ENCODE measurements at regions not wholly inside any gene's neighbourhood (a gene's known extent, or its start where the extent isn't known, plus 50 kb on each side); places are given as distances from the start of the nearest gene placed in this dataset.
A peak's percentile ranks its signal among the peaks of the same experiment; 100 is the strongest.

GRCh38 chr6:82701341-82701740 is 337.7 kb downstream of the TPBG start (continued):
- TF ChIP-seq, protein P1, sequence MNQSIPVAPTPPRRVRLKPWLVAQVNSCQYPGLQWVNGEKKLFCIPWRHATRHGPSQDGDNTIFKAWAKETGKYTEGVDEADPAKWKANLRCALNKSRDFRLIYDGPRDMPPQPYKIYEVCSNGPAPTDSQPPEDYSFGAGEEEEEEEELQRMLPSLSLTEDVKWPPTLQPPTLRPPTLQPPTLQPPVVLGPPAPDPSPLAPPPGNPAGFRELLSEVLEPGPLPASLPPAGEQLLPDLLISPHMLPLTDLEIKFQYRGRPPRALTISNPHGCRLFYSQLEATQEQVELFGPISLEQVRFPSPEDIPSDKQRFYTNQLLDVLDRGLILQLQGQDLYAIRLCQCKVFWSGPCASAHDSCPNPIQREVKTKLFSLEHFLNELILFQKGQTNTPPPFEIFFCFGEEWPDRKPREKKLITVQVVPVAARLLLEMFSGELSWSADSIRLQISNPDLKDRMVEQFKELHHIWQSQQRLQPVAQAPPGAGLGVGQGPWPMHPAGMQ (IDR thresholded peaks at IDR 0.05; ENCODE audit: borderline replicate concordance) = no peak
- no peak for TF ChIP-seq SMC3 (IDR thresholded peaks at IDR 0.05; ENCODE audit: borderline replicate concordance, low read length)
- TF ChIP-seq, protein P2, sequence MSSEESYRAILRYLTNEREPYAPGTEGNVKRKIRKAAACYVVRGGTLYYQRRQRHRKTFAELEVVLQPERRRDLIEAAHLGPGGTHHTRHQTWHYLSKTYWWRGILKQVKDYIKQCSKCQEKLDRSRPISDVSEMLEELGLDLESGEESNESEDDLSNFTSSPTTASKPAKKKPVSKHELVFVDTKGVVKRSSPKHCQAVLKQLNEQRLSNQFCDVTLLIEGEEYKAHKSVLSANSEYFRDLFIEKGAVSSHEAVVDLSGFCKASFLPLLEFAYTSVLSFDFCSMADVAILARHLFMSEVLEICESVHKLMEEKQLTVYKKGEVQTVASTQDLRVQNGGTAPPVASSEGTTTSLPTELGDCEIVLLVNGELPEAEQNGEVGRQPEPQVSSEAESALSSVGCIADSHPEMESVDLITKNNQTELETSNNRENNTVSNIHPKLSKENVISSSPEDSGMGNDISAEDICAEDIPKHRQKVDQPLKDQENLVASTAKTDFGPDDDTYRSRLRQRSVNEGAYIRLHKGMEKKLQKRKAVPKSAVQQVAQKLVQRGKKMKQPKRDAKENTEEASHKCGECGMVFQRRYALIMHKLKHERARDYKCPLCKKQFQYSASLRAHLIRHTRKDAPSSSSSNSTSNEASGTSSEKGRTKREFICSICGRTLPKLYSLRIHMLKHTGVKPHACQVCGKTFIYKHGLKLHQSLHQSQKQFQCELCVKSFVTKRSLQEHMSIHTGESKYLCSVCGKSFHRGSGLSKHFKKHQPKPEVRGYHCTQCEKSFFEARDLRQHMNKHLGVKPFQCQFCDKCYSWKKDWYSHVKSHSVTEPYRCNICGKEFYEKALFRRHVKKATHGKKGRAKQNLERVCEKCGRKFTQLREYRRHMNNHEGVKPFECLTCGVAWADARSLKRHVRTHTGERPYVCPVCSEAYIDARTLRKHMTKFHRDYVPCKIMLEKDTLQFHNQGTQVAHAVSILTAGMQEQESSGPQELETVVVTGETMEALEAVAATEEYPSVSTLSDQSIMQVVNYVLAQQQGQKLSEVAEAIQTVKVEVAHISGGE (CRISPR knock-in tag; IDR thresholded peaks at IDR 0.05) = no peak

GRCh38 chr6:82702574-82702973 is 339.0 kb downstream of the TPBG start:
- RAD21 ChIA-PET (ENCODE audit: unreplicated experiment) = no interaction called here
- DNase-seq (ENCODE audit: low read depth, low spot score) (no peak), FAIRE-seq (no peak), ATAC-seq (no peak)
- in situ Hi-C loops (cut with MboI) = no loop called here
- no peaks in the 10 kb centered on the region for H3K79me2 ChIP-seq (ENCODE audit: control insufficient read depth, insufficient read depth, low read length)
- CTCF ChIA-PET = interaction anchor here (0.7 kb wide), 1 partner anchor 10 kb away, joined by 3 read pairs; no protein-coding TSS in a partner anchor
- H3K27ac ChIP-seq (ENCODE audit: control insufficient read depth, insufficient read depth) = no peak overlapping the region
- no peak overlapping the region for H3K4me3 ChIP-seq
- intact Hi-C loops (cut with micrococcal nuclease; ENCODE audit: unreplicated experiment) = no loop called here
- H3K27me3 ChIP-seq (replicated peaks in 1 of 2; ENCODE audit: control insufficient read depth in 2 of 2, insufficient read depth in 2 of 2, low read length in 1 of 2) = no peaks in the 10 kb centered on the region
- H4K20me1 ChIP-seq (ENCODE audit: control insufficient read depth, insufficient read depth) = no peaks in the 10 kb centered on the region
- no TSS peak for BruUV-seq (replicated peaks)
- POLR2A ChIA-PET = no interaction called here
- no peaks in the 10 kb centered on the region for H3K36me3 ChIP-seq (ENCODE audit: control insufficient read depth in 2 of 2, insufficient read depth in 2 of 2, low read length in 1 of 2)
- H3K9ac ChIP-seq (ENCODE audit: control insufficient read depth, insufficient read depth, low read length) = no peak overlapping the region
- H2AFZ ChIP-seq (ENCODE audit: control insufficient read depth, low read depth, low read length) = no peak overlapping the region
- no peaks in the 10 kb centered on the region for H3K4me1 ChIP-seq (ENCODE audit: control insufficient read depth, insufficient read depth, low read length)
- no peak overlapping the region for H3K4me2 ChIP-seq (ENCODE audit: control insufficient read depth, insufficient read depth)
- no peaks in the 10 kb centered on the region; the same call in 2 of the 3 replicates for H3K9me3 ChIP-seq (replicated peaks; ENCODE audit: control insufficient read depth, insufficient read depth, low read length)
- TF ChIP-seq, protein P3, sequence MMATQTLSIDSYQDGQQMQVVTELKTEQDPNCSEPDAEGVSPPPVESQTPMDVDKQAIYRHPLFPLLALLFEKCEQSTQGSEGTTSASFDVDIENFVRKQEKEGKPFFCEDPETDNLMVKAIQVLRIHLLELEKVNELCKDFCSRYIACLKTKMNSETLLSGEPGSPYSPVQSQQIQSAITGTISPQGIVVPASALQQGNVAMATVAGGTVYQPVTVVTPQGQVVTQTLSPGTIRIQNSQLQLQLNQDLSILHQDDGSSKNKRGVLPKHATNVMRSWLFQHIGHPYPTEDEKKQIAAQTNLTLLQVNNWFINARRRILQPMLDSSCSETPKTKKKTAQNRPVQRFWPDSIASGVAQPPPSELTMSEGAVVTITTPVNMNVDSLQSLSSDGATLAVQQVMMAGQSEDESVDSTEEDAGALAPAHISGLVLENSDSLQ (IDR thresholded peaks at IDR 0.05) = peak; percentile 21; the same call in 1 of the 2 replicates
- TF ChIP-seq SMC3 (IDR thresholded peaks at IDR 0.05; ENCODE audit: borderline replicate concordance, low read length) = no peak
- SMC1A ChIA-PET (ENCODE audit: uncharacterized antibody, unreplicated experiment) = no interaction called here
- WGBS (ENCODE audit: insufficient coverage, insufficient replicate concordance, low lambda C conversion rate, missing lambda C conversion rate) = 18% methylated on average over 3 of the region's 3 CpGs
